AG09319 (cell line): ENCODE measurements at regions not wholly inside any gene's neighbourhood (a gene's known extent, or its start where the extent isn't known, plus 50 kb on each side); places are given as distances from the start of the nearest gene placed in this dataset.

Experiments
- DNase-seq: peaks from one replicate; pipeline ENCODE4 v3.0.0-alpha.2; 2010; ENCODE audit warnings: low read depth; ENCODE audit errors: extremely low read depth
- CTCF ChIP-seq: IDR thresholded peaks from 2 replicates; pipeline ENCODE4 v1.5.1; 2011; ENCODE audit warnings: low read depth, mild to moderate bottlenecking, inconsistent platforms, low read length, moderate library complexity

- DNase-seq, result no peak
- TF ChIP-seq CTCF, result no peak
Measured at GRCh38 chr9:107914151-107914550, 424.6 kb upstream of the KLF4 start.

- DNase-seq, result no peak
- TF ChIP-seq CTCF, result no peak
Measured at GRCh38 chr9:107907715-107908114, 418.1 kb upstream of the KLF4 start.

GRCh38 chr9:107907255-107907654 lies 417.7 kb upstream of the KLF4 start:
- DNase-seq, result no peak
- no peak for TF ChIP-seq CTCF

- TF ChIP-seq CTCF, result no peak
- DNase-seq, result no peak
Measured at GRCh38 chr9:107906074-107906473, 416.5 kb upstream of the KLF4 start.

- no peak for TF ChIP-seq CTCF
- no peak for DNase-seq
Measured at GRCh38 chr9:107905308-107906020, 415.9 kb upstream of the KLF4 start.

- no peak for DNase-seq
- TF ChIP-seq CTCF, result no peak
Measured at GRCh38 chr9:107899961-107900330, 410.4 kb upstream of the KLF4 start.

- DNase-seq, result no peak
- TF ChIP-seq CTCF, result no peak
Measured at GRCh38 chr9:107898761-107899160, 409.2 kb upstream of the KLF4 start.
